HG02798 (cell line): ENCODE measurements at regions not wholly inside any gene's neighbourhood (a gene's known extent, or its start where the extent isn't known, plus 50 kb on each side); places are given as distances from the start of the nearest gene placed in this dataset.
A peak's percentile ranks its signal among the peaks of the same experiment; 100 is the strongest.

ENCODE experiments used
- ATAC-seq: cut with Tn5 transposase; IDR thresholded peaks from one replicate; pipeline ENCODE4 v1.9.1; 2021; ENCODE audit warnings: mild to moderate bottlenecking; ENCODE audit not compliant: unreplicated experiment, poor library complexity

DNA sequence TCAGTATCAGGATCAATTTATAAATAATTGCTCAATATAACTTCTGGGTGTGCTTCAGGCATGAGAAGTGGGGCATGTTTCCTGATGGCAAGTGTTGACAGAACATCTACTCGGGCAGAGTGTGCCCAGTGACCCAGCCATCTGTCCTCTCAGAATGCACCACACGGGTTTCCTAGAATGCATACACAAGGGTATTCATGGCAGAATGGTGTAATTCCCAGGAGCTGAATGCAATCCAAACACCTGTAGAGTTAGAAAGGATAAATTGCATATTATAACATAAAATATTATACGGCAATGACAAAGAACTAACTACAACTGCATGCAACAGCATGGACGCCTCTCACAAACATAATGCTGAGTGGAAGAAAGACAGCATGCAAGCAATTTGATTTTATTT is 391.9 kb downstream of the SIPA1L2 start:
- ATAC-seq: no peak

GRCh38 chr1:232227306-232227705 is 402.6 kb downstream of the SIPA1L2 start:
- ATAC-seq: no peak

DNA sequence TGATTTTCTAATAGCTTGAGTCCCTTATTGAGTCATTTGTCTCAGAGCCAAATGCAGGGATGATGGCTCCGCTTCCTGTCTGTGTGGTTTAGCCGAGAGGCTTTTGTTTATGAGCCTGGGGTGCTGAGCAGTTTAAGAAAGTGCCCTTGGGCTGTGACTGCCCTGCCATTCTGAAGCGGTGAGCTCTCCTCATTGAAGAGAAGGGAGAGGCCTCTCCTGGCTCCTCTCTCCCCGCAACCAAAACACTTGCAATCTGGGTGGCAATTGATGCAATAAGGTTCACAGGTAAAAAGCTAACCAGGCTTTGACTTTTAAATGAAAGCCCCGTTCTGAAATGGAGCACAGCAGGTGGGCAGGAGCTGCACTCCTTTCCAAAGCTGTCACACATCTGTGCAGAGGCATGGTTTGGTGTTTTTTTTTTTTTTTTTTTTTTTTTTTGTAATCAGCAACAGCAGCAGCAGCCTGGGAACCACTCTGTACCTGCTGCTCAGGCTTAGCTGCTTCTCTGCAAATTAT is 403.7 kb downstream of the SIPA1L2 start:
- ATAC-seq: no peak

DNA sequence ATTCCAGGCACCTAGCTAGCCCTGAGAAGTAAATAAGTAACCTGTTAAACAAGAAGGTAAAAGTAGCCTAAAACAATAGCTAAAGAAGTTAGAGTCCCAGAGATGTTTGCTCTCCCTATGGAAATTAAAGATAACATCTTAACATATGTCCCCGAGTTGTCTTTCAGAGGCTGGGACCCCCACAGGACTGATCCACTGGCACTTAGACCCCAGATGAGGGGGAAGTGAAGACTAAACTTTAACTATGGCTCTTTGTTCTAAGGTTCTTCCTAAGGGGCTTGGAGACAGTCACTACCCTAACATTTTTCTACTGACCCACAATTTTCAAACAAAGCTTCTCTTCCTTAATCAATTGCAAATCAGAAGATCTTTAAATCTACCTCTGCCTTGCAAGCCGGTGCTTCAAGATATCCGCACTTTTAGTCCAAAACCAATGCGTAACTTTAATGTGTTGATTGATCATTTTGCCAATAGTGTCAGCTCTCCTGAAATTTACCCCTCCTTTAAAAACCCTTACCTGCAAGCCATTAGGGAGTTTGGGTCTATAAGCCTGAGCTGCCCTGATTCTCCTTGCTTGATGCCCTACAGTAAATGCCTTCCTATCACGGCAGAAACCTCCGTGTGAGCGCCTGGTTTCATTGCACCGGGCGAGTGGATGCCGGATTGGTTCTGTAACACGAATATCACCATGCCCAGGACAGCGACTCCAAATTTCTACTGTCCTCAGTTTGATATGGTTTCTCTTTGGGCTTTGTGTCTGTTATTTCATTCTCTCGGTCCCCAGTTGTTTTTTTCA is 404.4 kb downstream of the SIPA1L2 start:
- no peak for ATAC-seq

GRCh38 chr1:232223887-232224286 is 406.0 kb downstream of the SIPA1L2 start:
- no peak for ATAC-seq

- ATAC-seq: no peak
Observed at GRCh38 chr1:232223183-232223708, 406.7 kb downstream of the SIPA1L2 start.

GRCh38 chr1:232222614-232223013 is 407.3 kb downstream of the SIPA1L2 start:
- no peak for ATAC-seq

- no peak for ATAC-seq
Observed at GRCh38 chr1:232221802-232222499, 408.0 kb downstream of the SIPA1L2 start.

- no peak for ATAC-seq
Observed at GRCh38 chr1:232218955-232219865, 410.7 kb downstream of the SIPA1L2 start.

GRCh38 chr1:232213928-232214327 is 416.0 kb downstream of the SIPA1L2 start:
- no peak for ATAC-seq

DNA sequence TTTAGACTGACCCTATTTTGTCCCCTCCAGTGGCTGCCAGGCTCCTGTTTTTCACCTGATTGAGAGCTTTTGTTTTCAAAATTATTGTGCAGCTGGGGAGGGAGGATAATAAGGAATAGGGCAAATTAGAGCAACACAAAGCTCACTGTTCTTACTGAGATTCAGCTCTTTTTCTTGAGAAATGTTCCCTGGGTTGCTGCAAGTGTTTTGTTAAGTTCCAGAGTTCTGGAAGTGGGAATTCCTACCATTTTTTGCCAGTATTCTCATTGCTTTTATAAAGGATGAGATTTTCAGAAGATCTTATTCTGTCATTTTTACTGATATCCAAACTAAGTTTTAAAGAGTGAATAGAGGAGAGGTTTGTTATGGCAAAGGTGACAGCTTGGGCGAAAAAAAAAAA is 417.7 kb downstream of the SIPA1L2 start:
- no peak for ATAC-seq

GRCh38 chr1:232211149-232211548 is 418.8 kb downstream of the SIPA1L2 start:
- peak; percentile 54 for ATAC-seq

DNA sequence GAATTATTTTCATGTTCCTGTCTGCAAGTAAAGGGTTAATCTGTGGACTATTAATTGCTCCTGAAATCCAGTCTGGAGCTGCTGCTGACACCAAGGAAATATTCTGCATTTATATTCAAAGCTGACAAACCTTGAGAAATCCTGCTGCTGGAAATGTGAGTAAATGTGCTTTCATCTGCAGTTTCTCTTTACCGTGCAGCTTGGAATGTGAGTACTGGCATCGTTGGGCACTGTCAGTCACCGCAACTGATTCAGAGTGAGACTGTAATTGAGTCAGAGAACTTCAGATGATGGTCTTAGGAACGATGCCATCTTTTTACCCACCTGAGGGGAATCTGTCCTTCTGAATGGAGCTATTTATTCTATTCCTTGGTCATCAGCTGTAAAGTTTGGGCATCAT is 420.6 kb downstream of the SIPA1L2 start:
- ATAC-seq: no peak

DNA sequence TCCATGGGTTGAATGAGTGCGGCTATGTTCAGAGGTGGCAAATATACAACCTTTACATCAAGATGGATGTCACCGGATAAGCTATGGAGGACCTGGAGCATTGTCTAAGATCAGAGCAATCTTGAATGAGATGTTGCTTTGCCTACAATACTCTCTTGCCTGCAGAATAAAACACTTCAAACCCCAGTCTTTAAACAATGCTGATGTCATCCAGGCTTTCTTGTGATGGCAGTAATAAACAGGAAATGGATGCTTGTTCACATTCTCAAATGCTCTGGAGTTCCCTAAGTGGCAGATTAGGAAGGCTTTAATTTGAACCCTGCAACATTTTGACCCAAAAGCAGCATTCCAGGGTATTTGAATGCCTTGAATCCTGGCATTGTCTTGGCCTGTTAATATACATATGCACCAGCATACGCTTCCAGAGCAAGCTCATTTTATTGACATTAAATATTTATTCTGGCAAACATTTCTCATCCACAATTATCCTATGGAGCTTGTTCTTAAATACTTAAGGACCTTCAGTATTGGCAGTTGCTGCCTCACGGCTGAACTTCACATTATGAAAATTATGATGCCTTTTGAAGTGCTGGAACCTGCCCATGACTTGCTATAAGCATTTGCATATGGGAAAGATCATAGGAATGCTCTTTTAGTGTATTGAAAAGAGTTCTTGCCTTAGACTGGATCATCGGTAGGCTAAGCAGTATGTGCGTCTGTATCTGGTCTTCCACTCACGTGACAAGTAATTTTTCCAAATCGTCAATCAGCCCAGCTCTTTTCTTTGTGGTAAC is 422.7 kb downstream of the SIPA1L2 start:
- no peak for ATAC-seq

- ATAC-seq: no peak
Observed at GRCh38 chr1:232204269-232204668, 425.7 kb downstream of the SIPA1L2 start.

- no peak for ATAC-seq
Observed at GRCh38 chr1:232201024-232201423, 428.9 kb downstream of the SIPA1L2 start.

GRCh38 chr1:232196042-232196441 is 433.9 kb downstream of the SIPA1L2 start:
- no peak for ATAC-seq

GRCh38 chr1:232194424-232194823 is 435.5 kb downstream of the SIPA1L2 start:
- ATAC-seq: no peak

- no peak for ATAC-seq
Observed at GRCh38 chr1:232193451-232193783, 436.5 kb downstream of the SIPA1L2 start.
